HEK293 (cell line): ENCODE measurements at regions not wholly inside any gene's neighbourhood (a gene's known extent, or its start where the extent isn't known, plus 50 kb on each side); places are given as distances from the start of the nearest gene placed in this dataset.

ENCODE experiments used
- CTCF ChIA-PET: fragments of 350-600 bp; formaldehyde crosslinking; extraction: SDS; loops from one replicate; lab custom pipeline; 2021; ENCODE audit warnings: antibody characterized with exemption; lab: Yijun Ruan, JAX
- POLR2A ChIA-PET: fragments of 300-600 bp; formaldehyde crosslinking; extraction: SDS; loops from one replicate; lab custom pipeline; 2020; ENCODE audit warnings: antibody characterized with exemption, inconsistent platforms; lab: Yijun Ruan, JAX
- H3K27ac ChIP-seq: fragments of 200-500 bp; sonication (Bioruptor generic); 2 replicates; pipeline ENCODE4 v1.5.1; 2014; ENCODE audit warnings: low read depth, low read length, control low read depth, inconsistent platforms; ENCODE audit errors: extremely low read depth
- H3K36me3 ChIP-seq, 2 experiments: fragments of 200-500 bp in 1 of 2; sonication (Bioruptor generic) in 1 of 2; 1 replicate in 1 of 2; 2 replicates in 1 of 2; pipeline ENCODE4 v1.5.1; 2014 to 2017; ENCODE audit warnings: inconsistent platforms in 2 of 2, low read length in 2 of 2; ENCODE audit not compliant: control insufficient read depth in 2 of 2, insufficient read depth in 1 of 2
- H3K4me1 ChIP-seq: fragments of 200-500 bp; sonication (Bioruptor generic); 2 replicates; pipeline ENCODE4 v1.5.1; 2014; ENCODE audit warnings: mild to moderate bottlenecking, low read length, inconsistent platforms; ENCODE audit not compliant: control insufficient read depth, insufficient read depth
- H3K4me3 ChIP-seq: 2 replicates; pipeline ENCODE4 v1.5.1; 2011; ENCODE audit warnings: low read depth, mild to moderate bottlenecking, control low read depth, low read length, moderate library complexity
- H3K9me3 ChIP-seq: fragments of 200-500 bp; sonication (Bioruptor generic); 2 replicates; pipeline ENCODE4 v1.5.1; 2014; ENCODE audit warnings: low read depth, low read length, inconsistent platforms; ENCODE audit not compliant: control insufficient read depth, insufficient read depth
- FEZF1 ChIP-seq: fragments of 450-650 bp; formaldehyde crosslinking; IDR thresholded peaks from 2 replicates; pipeline ENCODE4 v1.5.1; 2016; ENCODE audit warnings: missing biosample characterization, missing genetic modification characterization
- HOXC10 ChIP-seq: sonication (generic); formaldehyde crosslinking; IDR thresholded peaks from 2 replicates; pipeline ENCODE4 v1.8.1; 2023; ENCODE audit warnings: mild to moderate bottlenecking, missing genetic modification reagents
- INSM2 ChIP-seq: fragments of 450-650 bp; formaldehyde crosslinking; IDR thresholded peaks from 2 replicates; pipeline ENCODE4 v1.5.1; 2016; ENCODE audit warnings: missing biosample characterization, missing genetic modification characterization
- TRIM28 ChIP-seq: IDR thresholded peaks from 2 replicates; pipeline ENCODE4 v1.6.1; 2011; ENCODE audit warnings: low read length, control low read depth, borderline replicate concordance
- ZBTB48 ChIP-seq: fragments of 450-650 bp; formaldehyde crosslinking; IDR thresholded peaks from 2 replicates; pipeline ENCODE4 v1.5.1; 2016; ENCODE audit warnings: missing biosample characterization, missing genetic modification characterization
- ZIC2 ChIP-seq: fragments of 450-650 bp; formaldehyde crosslinking; IDR thresholded peaks from 2 replicates; pipeline ENCODE4 v1.5.1; 2016; ENCODE audit warnings: missing biosample characterization, missing genetic modification characterization
- ZNF221 ChIP-seq: fragments of 450-650 bp; formaldehyde crosslinking; IDR thresholded peaks from 2 replicates; pipeline ENCODE4 v1.5.1; 2017; ENCODE audit warnings: missing biosample characterization, missing genetic modification characterization, borderline replicate concordance
- ZNF23 ChIP-seq: fragments of 450-650 bp; formaldehyde crosslinking; IDR thresholded peaks from 2 replicates; pipeline ENCODE4 v1.5.1; 2016; ENCODE audit warnings: missing biosample characterization, missing genetic modification characterization, borderline replicate concordance
- ZNF335 ChIP-seq: fragments of 450-650 bp; formaldehyde crosslinking; conservative IDR thresholded peaks from 2 replicates; pipeline ENCODE4 v1.5.1; 2016; ENCODE audit warnings: missing biosample characterization, missing genetic modification characterization
- ZNF354C ChIP-seq: fragments of 450-650 bp; formaldehyde crosslinking; IDR thresholded peaks from 2 replicates; pipeline ENCODE4 v1.5.1; 2016; ENCODE audit warnings: missing biosample characterization, missing genetic modification characterization, low read depth, borderline replicate concordance
- ZNF449 ChIP-seq: fragments of 450-650 bp; formaldehyde crosslinking; IDR thresholded peaks from 2 replicates; pipeline ENCODE4 v1.5.1; 2017; ENCODE audit warnings: missing biosample characterization, mild to moderate bottlenecking, missing genetic modification characterization, moderate library complexity
- ZNF639 ChIP-seq: fragments of 450-650 bp; formaldehyde crosslinking; IDR thresholded peaks from 2 replicates; pipeline ENCODE4 v1.5.1; 2016; ENCODE audit warnings: missing biosample characterization, missing genetic modification characterization
- ZNF660 ChIP-seq: fragments of 450-650 bp; IDR thresholded peaks from 2 replicates; pipeline ENCODE4 v1.5.1; 2018; ENCODE audit warnings: missing biosample characterization, mild to moderate bottlenecking, missing genetic modification characterization
- ZNF747 ChIP-seq: fragments of 450-650 bp; formaldehyde crosslinking; IDR thresholded peaks from 2 replicates; pipeline ENCODE4 v1.5.1; 2016; ENCODE audit warnings: missing biosample characterization, missing genetic modification characterization
- TF ChIP-seq, protein P1 (sequence below): fragments of 450-650 bp; formaldehyde crosslinking; IDR thresholded peaks from 2 replicates; pipeline ENCODE4 v1.5.1; 2016; ENCODE audit warnings: missing biosample characterization, missing genetic modification characterization, low read depth
- TF ChIP-seq, protein P2 (sequence below): fragments of 450-650 bp; formaldehyde crosslinking; IDR thresholded peaks from 2 replicates; pipeline ENCODE4 v1.5.1; 2016; ENCODE audit warnings: missing biosample characterization, missing genetic modification characterization
- TF ChIP-seq, protein P3 (sequence below): fragments of 450-650 bp; formaldehyde crosslinking; IDR thresholded peaks from 2 replicates; pipeline ENCODE4 v1.5.1; 2016; ENCODE audit warnings: missing biosample characterization, missing genetic modification characterization
- TF ChIP-seq, protein P4 (sequence below): fragments of 450-650 bp; formaldehyde crosslinking; IDR thresholded peaks from 2 replicates; pipeline ENCODE4 v1.5.1; 2016; ENCODE audit warnings: missing biosample characterization, missing genetic modification characterization, borderline replicate concordance

DNA sequence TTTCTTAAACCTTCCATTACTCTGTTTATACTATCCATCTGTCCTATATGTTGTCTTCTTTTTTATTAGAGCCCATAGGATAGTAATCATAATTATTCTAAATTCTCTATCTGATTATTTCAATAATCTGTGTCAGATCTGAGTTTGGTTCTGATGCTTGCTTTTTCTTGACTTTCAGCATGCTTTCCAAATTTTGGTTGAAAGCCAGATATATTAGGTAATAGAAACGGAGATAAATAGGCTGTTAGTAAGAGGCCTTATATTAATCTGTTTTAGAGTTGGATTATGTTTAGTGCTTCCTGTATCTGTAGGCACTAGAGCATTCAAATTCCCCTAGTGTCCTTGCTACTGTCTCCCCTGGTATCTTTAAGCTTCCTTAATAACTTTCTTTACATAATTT lies 939.9 kb upstream of the GHITM start (continued):
- TF ChIP-seq INSM2 (tag by site-specific recombination) (no peak), ZNF449 (no peak), ZNF639 (no peak), ZIC2 (tag by site-specific recombination) (no peak)
- TF ChIP-seq, protein P1, sequence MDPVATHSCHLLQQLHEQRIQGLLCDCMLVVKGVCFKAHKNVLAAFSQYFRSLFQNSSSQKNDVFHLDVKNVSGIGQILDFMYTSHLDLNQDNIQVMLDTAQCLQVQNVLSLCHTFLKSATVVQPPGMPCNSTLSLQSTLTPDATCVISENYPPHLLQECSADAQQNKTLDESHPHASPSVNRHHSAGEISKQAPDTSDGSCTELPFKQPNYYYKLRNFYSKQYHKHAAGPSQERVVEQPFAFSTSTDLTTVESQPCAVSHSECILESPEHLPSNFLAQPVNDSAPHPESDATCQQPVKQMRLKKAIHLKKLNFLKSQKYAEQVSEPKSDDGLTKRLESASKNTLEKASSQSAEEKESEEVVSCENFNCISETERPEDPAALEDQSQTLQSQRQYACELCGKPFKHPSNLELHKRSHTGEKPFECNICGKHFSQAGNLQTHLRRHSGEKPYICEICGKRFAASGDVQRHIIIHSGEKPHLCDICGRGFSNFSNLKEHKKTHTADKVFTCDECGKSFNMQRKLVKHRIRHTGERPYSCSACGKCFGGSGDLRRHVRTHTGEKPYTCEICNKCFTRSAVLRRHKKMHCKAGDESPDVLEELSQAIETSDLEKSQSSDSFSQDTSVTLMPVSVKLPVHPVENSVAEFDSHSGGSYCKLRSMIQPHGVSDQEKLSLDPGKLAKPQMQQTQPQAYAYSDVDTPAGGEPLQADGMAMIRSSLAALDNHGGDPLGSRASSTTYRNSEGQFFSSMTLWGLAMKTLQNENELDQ (tag by site-specific recombination): no peak

DNA sequence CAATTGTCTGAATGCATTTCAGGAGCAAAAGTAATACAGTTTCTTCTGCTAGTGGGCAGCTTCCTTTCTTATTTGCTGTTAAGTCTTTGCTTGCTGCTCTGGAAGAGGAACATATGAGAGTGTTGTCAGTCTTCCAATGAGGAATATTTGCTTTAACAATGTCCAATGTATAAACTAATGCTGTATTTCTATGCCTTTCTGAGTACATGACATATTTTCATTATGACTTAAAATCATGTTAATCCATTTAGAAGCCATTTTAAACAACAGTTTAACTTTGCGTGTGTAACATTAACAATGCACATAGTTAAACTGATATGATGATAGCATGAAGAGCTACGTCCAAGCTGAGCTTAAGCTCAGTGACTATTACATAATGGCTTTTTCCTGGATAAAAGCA lies 933.4 kb upstream of the GHITM start:
- ChIA-PET POLR2A (no interaction called here), CTCF (no interaction called here)
- H3K4me1 ChIP-seq: no peaks in the 10 kb centered on the region
- H3K27ac ChIP-seq: no peak overlapping the region
- no peaks in the 10 kb centered on the region for H3K9me3 ChIP-seq
- H3K36me3 ChIP-seq: no peaks in the 10 kb centered on the region
- no peak overlapping the region for H3K4me3 ChIP-seq
- TF ChIP-seq ZNF660 (no peak), ZNF639 (no peak), ZNF747 (tag by site-specific recombination) (no peak), ZNF23 (tag by site-specific recombination) (no peak), TRIM28 (no peak), ZNF335 (tag by site-specific recombination) (no peak), ZNF221 (tag by site-specific recombination) (no peak), ZBTB48 (no peak), HOXC10 (no peak), FEZF1 (tag by site-specific recombination) (no peak), ZNF354C (tag by site-specific recombination) (no peak)
- TF ChIP-seq, protein P2, sequence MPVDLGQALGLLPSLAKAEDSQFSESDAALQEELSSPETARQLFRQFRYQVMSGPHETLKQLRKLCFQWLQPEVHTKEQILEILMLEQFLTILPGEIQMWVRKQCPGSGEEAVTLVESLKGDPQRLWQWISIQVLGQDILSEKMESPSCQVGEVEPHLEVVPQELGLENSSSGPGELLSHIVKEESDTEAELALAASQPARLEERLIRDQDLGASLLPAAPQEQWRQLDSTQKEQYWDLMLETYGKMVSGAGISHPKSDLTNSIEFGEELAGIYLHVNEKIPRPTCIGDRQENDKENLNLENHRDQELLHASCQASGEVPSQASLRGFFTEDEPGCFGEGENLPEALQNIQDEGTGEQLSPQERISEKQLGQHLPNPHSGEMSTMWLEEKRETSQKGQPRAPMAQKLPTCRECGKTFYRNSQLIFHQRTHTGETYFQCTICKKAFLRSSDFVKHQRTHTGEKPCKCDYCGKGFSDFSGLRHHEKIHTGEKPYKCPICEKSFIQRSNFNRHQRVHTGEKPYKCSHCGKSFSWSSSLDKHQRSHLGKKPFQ (tag by site-specific recombination): no peak
- TF ChIP-seq, protein P3, sequence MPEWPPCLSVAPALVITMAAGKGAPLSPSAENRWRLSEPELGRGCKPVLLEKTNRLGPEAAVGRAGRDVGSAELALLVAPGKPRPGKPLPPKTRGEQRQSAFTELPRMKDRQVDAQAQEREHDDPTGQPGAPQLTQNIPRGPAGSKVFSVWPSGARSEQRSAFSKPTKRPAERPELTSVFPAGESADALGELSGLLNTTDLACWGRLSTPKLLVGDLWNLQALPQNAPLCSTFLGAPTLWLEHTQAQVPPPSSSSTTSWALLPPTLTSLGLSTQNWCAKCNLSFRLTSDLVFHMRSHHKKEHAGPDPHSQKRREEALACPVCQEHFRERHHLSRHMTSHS (tag by site-specific recombination): no peak
- TF ChIP-seq, protein P4, sequence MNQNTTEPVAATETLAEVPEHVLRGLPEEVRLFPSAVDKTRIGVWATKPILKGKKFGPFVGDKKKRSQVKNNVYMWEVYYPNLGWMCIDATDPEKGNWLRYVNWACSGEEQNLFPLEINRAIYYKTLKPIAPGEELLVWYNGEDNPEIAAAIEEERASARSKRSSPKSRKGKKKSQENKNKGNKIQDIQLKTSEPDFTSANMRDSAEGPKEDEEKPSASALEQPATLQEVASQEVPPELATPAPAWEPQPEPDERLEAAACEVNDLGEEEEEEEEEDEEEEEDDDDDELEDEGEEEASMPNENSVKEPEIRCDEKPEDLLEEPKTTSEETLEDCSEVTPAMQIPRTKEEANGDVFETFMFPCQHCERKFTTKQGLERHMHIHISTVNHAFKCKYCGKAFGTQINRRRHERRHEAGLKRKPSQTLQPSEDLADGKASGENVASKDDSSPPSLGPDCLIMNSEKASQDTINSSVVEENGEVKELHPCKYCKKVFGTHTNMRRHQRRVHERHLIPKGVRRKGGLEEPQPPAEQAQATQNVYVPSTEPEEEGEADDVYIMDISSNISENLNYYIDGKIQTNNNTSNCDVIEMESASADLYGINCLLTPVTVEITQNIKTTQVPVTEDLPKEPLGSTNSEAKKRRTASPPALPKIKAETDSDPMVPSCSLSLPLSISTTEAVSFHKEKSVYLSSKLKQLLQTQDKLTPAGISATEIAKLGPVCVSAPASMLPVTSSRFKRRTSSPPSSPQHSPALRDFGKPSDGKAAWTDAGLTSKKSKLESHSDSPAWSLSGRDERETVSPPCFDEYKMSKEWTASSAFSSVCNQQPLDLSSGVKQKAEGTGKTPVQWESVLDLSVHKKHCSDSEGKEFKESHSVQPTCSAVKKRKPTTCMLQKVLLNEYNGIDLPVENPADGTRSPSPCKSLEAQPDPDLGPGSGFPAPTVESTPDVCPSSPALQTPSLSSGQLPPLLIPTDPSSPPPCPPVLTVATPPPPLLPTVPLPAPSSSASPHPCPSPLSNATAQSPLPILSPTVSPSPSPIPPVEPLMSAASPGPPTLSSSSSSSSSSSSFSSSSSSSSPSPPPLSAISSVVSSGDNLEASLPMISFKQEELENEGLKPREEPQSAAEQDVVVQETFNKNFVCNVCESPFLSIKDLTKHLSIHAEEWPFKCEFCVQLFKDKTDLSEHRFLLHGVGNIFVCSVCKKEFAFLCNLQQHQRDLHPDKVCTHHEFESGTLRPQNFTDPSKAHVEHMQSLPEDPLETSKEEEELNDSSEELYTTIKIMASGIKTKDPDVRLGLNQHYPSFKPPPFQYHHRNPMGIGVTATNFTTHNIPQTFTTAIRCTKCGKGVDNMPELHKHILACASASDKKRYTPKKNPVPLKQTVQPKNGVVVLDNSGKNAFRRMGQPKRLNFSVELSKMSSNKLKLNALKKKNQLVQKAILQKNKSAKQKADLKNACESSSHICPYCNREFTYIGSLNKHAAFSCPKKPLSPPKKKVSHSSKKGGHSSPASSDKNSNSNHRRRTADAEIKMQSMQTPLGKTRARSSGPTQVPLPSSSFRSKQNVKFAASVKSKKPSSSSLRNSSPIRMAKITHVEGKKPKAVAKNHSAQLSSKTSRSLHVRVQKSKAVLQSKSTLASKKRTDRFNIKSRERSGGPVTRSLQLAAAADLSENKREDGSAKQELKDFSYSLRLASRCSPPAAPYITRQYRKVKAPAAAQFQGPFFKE: no peak
